CD4-positive, alpha-beta T cell treated with Interleukin-21 for 1 hour (primary cell): ENCODE measurements at regions not wholly inside any gene's neighbourhood (a gene's known extent, or its start where the extent isn't known, plus 50 kb on each side); places are given as distances from the start of the nearest gene placed in this dataset.

ENCODE experiments used
- DNase-seq: peaks from one replicate; pipeline ENCODE4 v3.0.0-alpha.2; 2020

GRCh38 chr1:13926556-13926955, 226.6 kb downstream of the PRDM2 start:
- DNase-seq: no peak

- no peak for DNase-seq
Observed at GRCh38 chr1:13927736-13928135, 227.7 kb downstream of the PRDM2 start.

- DNase-seq: no peak
Observed at GRCh38 chr1:13929313-13929712, 229.3 kb downstream of the PRDM2 start.

- no peak for DNase-seq
Observed at GRCh38 chr1:13930151-13930550, 230.2 kb downstream of the PRDM2 start.

- DNase-seq: no peak
Observed at GRCh38 chr1:13931226-13931625, 231.2 kb downstream of the PRDM2 start.

GRCh38 chr1:13935336-13935735, 235.3 kb downstream of the PRDM2 start:
- no peak for DNase-seq

- no peak for DNase-seq
Observed at GRCh38 chr1:13941315-13941714, 241.3 kb downstream of the PRDM2 start.

GRCh38 chr1:13943055-13943454, 243.1 kb downstream of the PRDM2 start:
- no peak for DNase-seq

- no peak for DNase-seq
Observed at GRCh38 chr1:13945856-13946255, 245.9 kb downstream of the PRDM2 start.

- no peak for DNase-seq
Observed at GRCh38 chr1:13947658-13948057, 247.7 kb downstream of the PRDM2 start.

- no peak for DNase-seq
Observed at GRCh38 chr1:13948396-13948795, 248.4 kb downstream of the PRDM2 start.

GRCh38 chr1:13948888-13949391, 249.0 kb downstream of the PRDM2 start:
- no peak for DNase-seq

- no peak for DNase-seq
Observed at GRCh38 chr1:13949546-13949945, 249.6 kb downstream of the PRDM2 start.

GRCh38 chr1:13950637-13951036, 250.6 kb downstream of the PRDM2 start:
- no peak for DNase-seq

GRCh38 chr1:13951793-13952751, 252.1 kb downstream of the PRDM2 start:
- no peak for DNase-seq

- no peak for DNase-seq
Observed at GRCh38 chr1:13952985-13953384, 253.0 kb downstream of the PRDM2 start.

GRCh38 chr1:13956393-13956792, 256.4 kb downstream of the PRDM2 start:
- DNase-seq: no peak

- DNase-seq: peak; percentile 50
Observed at GRCh38 chr1:13960375-13960987, 260.5 kb downstream of the PRDM2 start.

- DNase-seq: no peak
Observed at GRCh38 chr1:13964768-13965167, 264.8 kb downstream of the PRDM2 start.

GRCh38 chr1:13965770-13966398, 265.9 kb downstream of the PRDM2 start:
- no peak for DNase-seq

GRCh38 chr1:13967707-13968106, 267.7 kb downstream of the PRDM2 start:
- DNase-seq: no peak

GRCh38 chr1:13968361-13968760, 268.4 kb downstream of the PRDM2 start:
- DNase-seq: no peak

- DNase-seq: no peak
Observed at GRCh38 chr1:13970631-13971247, 270.8 kb downstream of the PRDM2 start.
